Subcutaneous abdominal adipose tissue (tissue), 5 donors: ENCODE measurements at regions not wholly inside any gene's neighbourhood (a gene's known extent, or its start where the extent isn't known, plus 50 kb on each side); places are given as distances from the start of the nearest gene placed in this dataset.
"Not testable (repeated sequence)": the region's sequence is repeated elsewhere in the genome, so short reads cannot be mapped to it uniquely, and the experiment has no call there.

ENCODE experiments used
- H3K27ac ChIP-seq: one replicate; pipeline ENCODE4 v1.7.0; 2013; ENCODE audit warnings: low read depth, mild to moderate bottlenecking, inconsistent platforms, low read length, moderate library complexity
- H3K27me3 ChIP-seq, 5 donors: one replicate each; pipeline ENCODE4 v1.7.0; 2013; ENCODE audit warnings: low read length in 5 of 5, inconsistent platforms in 1 of 5; ENCODE audit not compliant: control insufficient read depth in 5 of 5, insufficient read depth in 4 of 5
- H3K36me3 ChIP-seq, 5 donors: one replicate each; pipeline ENCODE4 v1.7.0; 2013; ENCODE audit warnings: low read length in 5 of 5; ENCODE audit not compliant: control insufficient read depth in 5 of 5, insufficient read depth in 5 of 5
- H3K4me1 ChIP-seq, 5 donors: one replicate each; pipeline ENCODE4 v1.7.0; 2013; ENCODE audit warnings: low read length in 5 of 5, mild to moderate bottlenecking in 3 of 5, moderate library complexity in 1 of 5; ENCODE audit not compliant: control insufficient read depth in 5 of 5, insufficient read depth in 5 of 5
- H3K4me3 ChIP-seq, 5 donors: one replicate each; pipeline ENCODE4 v1.7.0; 2013; ENCODE audit warnings: low read length in 5 of 5, low read depth in 1 of 5
- H3K9ac ChIP-seq, 5 donors: one replicate each; pipeline ENCODE4 v1.7.0; 2013; ENCODE audit warnings: low read length in 5 of 5, mild to moderate bottlenecking in 4 of 5, moderate library complexity in 3 of 5
- H3K9me3 ChIP-seq, 5 donors: one replicate each; pipeline ENCODE4 v1.7.0; 2013; ENCODE audit warnings: low read length in 5 of 5; ENCODE audit not compliant: control insufficient read depth in 5 of 5
- donor health status: healthy.
- donor health status: healthy.
- donor health status: healthy.
- donor health status: healthy.
- donor health status: healthy.

GRCh38 chr5:82513738-82514137 is 235.6 kb upstream of the RPS23 start:
- Histone ChIP-seq H3K27me3 (no peaks in the 10 kb centered on the region), H3K4me1 (no peaks in the 10 kb centered on the region), H3K4me3 (no peak overlapping the region), H3K36me3 (no peaks in the 10 kb centered on the region), H3K27ac (no peak overlapping the region), H3K9me3 (no peaks in the 10 kb centered on the region), H3K9ac (no peak overlapping the region)

DNA sequence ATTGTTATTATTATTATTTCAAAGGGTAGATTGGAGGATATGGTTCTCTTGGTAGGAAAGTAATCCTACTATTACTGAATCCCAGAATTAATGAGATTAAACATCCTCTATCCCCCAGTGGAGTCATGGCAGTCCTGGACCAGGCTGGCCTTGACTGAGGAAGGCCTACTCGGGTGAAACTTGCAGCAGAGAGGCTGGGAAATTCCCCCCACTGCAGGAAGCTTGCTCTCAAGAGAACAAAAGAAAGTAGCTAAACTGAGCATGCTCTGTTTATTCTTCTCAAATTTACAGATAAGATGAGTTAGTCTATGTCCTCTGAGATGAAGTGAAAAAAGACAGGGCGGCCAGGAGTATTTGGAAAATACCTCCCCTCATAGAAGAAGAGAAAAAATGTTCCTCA is 233.9 kb upstream of the RPS23 start:
- Histone ChIP-seq H3K27me3 (no peaks in the 10 kb centered on the region), H3K36me3 (no peaks in the 10 kb centered on the region), H3K27ac (no peak overlapping the region), H3K4me1 (no peaks in the 10 kb centered on the region), H3K9ac (no peak overlapping the region), H3K9me3 (peaks cover 0 to 3% (median 0%) of the 10 kb centered on the region in 5 donors), H3K4me3 (no peak overlapping the region)

DNA sequence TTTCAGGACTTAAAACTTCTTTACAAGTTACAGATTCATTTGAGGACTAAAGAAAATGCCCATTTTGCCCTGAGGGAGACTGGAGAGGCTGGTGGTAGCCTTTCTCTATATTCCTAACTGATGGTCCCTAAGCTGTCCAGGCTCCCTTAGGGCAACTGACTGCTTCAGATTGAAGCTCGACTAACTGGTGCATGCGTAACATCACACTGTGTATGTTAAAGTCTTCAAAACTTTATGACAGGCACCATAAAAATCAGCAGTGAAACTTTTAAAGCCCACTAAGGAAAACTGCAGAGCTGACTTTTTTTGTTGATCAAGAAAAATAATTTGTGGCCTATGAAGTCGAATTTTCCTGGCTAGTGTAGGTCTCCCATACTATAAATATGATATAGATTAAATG is 233.0 kb upstream of the RPS23 start:
- H3K4me3 ChIP-seq, result no peak overlapping the region
- H3K27ac ChIP-seq, result no peak overlapping the region
- H3K9me3 ChIP-seq, result peaks cover 0 to 8% (median 6%) of the 10 kb centered on the region in 5 donors
- no peaks in the 10 kb centered on the region for H3K36me3 ChIP-seq
- H3K4me1 ChIP-seq, result no peaks in the 10 kb centered on the region
- H3K27me3 ChIP-seq, result no peaks in the 10 kb centered on the region
- no peak overlapping the region for H3K9ac ChIP-seq

DNA sequence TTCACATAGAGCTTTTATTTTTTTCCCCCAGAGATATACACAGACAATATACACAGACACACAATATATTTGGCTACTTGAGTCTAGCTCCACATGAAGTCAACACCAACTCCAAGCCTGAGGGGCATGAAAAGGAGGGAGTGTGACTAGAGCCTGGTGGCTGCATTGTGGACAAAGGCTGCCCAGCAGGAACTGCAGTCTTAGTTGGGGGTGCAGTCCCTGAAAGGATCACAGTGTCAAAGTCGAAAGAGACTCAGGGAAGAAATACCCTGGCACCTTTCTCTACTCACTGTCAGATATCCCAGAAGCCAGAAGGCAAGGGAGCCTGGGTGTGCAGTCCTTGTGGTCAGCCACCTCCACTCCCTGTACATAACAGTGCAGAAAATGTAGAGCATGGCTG is 231.6 kb upstream of the RPS23 start:
- Histone ChIP-seq H3K9me3 (peaks cover 0 to 8% (median 6%) of the 10 kb centered on the region in 5 donors), H3K36me3 (no peaks in the 10 kb centered on the region), H3K9ac (no peak overlapping the region), H3K4me1 (no peaks in the 10 kb centered on the region), H3K4me3 (no peak overlapping the region), H3K27me3 (no peaks in the 10 kb centered on the region), H3K27ac (no peak overlapping the region)

DNA sequence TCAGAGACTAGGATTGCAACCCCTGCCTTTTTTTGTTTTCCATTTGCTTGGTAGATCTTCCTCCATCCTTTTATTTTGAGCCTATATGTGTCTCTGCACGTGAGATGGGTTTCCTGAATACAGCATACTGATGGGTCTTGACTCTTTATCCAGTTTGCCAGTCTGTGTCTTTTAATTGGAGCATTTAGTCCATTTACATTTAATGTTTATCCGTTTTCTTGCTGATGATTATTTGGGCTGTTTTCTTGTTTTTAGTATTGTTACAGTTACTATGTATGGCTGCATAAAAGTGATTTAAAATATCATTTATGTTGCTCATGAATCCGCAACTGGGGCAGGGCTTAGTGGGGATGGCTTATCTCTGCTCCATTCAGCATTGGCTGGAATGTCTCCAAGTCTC is 228.2 kb upstream of the RPS23 start:
- H3K4me3 ChIP-seq, H3K9ac ChIP-seq, H3K36me3 ChIP-seq, H3K27me3 ChIP-seq, H3K9me3 ChIP-seq, H3K27ac ChIP-seq, H3K4me1 ChIP-seq: not testable (repeated sequence)

DNA sequence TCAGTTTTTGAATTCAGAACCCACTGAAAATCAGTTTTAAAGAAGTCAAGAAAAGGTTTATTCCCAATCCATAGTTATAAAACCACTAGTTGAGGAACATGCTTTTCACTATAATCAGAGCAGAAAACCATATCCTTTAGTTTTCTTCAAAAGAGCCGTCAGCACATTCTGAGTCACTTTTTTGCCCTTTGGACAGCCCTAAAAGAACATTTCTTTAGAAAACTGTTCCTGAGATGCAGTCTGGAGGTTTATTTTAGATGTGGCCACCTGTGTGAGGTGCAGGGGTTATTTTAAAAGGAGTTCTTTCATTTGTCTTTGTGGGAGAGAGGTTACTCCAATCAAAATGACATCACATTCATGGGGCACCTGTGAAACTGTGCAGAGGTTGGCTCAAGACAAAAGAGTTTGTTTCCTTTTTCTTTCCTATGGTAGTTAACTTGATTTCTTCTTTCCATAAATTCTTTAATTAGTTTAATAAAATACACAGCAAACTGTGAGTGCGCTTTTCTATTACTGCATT is 221.6 kb upstream of the RPS23 start:
- Histone ChIP-seq H3K9ac (no peak overlapping the region), H3K9me3 (no peaks in the 10 kb centered on the region), H3K36me3 (no peaks in the 10 kb centered on the region), H3K27me3 (no peaks in the 10 kb centered on the region), H3K27ac (no peak overlapping the region), H3K4me3 (no peak overlapping the region), H3K4me1 (no peaks in the 10 kb centered on the region)

DNA sequence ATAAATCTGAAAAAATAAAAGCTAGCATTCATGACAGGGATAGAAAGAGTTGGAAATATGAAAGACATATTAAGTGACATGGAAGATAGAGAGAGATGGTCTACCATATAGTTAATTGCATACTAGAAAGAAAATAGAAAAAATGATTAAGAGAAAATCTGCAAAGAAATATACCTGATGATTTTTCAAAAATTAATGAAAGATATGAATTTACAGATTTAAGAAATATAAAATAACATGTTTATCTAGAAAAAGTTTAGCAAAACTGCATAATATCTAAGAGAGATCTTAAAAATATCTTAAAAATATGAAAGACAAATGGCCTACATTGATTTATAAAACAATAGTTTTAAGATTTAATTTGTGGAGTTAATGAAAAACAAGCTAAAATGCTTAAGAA is 219.1 kb upstream of the RPS23 start:
- Histone ChIP-seq H3K36me3 (no peaks in the 10 kb centered on the region), H3K27ac (no peak overlapping the region), H3K4me1 (no peaks in the 10 kb centered on the region), H3K4me3 (no peak overlapping the region), H3K9me3 (no peaks in the 10 kb centered on the region), H3K27me3 (no peaks in the 10 kb centered on the region), H3K9ac (no peak overlapping the region)

- no peaks in the 10 kb centered on the region for H3K36me3 ChIP-seq
- H3K9me3 ChIP-seq, result no peaks in the 10 kb centered on the region
- H3K4me3 ChIP-seq, result no peak overlapping the region
- H3K4me1 ChIP-seq, result no peaks in the 10 kb centered on the region
- no peak overlapping the region for H3K27ac ChIP-seq
- no peaks in the 10 kb centered on the region for H3K27me3 ChIP-seq
- no peak overlapping the region for H3K9ac ChIP-seq
These were observed 216.8 kb upstream of the RPS23 start for GRCh38 chr5:82494942-82495341.

DNA sequence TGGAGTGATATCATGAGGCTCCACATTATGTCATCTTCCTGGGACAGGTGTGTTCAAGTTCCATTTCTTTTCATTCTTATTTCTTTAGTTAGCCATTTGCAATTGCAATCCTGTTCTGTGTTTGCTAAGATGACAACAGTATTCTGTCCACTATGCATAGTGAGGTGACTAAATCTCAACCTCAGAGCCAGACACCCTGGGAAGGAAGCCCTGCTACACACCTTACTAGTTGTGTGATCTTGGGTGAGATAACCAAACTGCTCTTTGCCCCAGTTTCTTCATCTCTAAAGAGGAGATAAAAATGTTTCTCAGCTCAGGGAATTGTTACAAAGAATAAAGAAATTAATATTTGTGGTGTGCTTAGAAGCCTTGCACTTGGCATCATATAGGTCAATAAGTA is 215.1 kb upstream of the RPS23 start:
- Histone ChIP-seq H3K27ac (no peak overlapping the region), H3K9me3 (no peaks in the 10 kb centered on the region), H3K4me3 (no peak overlapping the region), H3K27me3 (no peaks in the 10 kb centered on the region), H3K36me3 (no peaks in the 10 kb centered on the region), H3K9ac (no peak overlapping the region), H3K4me1 (no peaks in the 10 kb centered on the region)

DNA sequence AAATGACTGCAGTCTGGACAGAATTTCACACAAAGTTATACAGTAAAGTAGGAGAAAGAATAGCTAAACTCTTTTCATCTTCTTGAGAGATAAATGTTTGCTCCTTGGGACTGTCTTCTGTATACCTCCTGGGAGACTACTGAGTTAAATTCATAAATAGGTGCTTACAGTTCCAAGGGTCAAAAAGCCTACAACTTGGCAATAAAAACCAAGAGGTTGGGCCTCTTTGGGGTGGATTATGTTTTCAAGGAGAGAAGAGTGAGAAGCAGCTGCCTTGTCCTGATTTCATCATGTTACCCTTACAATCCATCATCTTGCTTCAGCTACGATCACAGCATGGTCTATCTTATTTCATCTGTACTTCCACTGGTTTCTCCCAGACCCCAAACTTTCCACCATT is 213.2 kb upstream of the RPS23 start:
- Histone ChIP-seq H3K4me1 (no peaks in the 10 kb centered on the region), H3K4me3 (no peak overlapping the region), H3K27me3 (no peaks in the 10 kb centered on the region), H3K27ac (no peak overlapping the region), H3K9me3 (no peaks in the 10 kb centered on the region), H3K36me3 (no peaks in the 10 kb centered on the region), H3K9ac (no peak overlapping the region)

DNA sequence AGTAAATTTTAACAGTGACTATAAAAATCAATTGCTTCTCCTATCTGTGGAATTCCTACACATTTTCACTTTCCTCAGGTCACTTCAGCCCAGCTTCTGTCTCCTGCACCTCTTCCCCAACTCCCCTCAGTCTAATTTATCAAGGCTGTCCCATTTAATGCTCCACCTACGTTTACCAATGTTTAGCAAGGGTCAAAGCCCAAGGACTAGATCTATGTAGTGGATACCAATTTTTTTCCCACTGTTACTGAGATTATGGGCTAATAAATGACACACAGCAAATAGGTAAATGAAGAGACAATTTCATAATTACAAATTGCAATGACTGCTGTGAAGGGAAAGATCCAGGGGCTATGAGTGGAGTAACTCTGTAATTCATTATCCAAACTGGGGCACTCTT is 211.5 kb upstream of the RPS23 start:
- Histone ChIP-seq H3K9ac (no peak overlapping the region), H3K4me3 (no peak overlapping the region), H3K27me3 (no peaks in the 10 kb centered on the region), H3K27ac (no peak overlapping the region), H3K9me3 (no peaks in the 10 kb centered on the region), H3K4me1 (no peaks in the 10 kb centered on the region), H3K36me3 (no peaks in the 10 kb centered on the region)
